ENCODE measurements at regions not wholly inside any gene's neighbourhood (a gene's known extent, or its start where the extent isn't known, plus 50 kb on each side); places are given as distances from the start of the nearest gene placed in this dataset.

- Histone ChIP-seq H3K27me3 (ENCODE audit: control insufficient read depth, insufficient read depth, low read length) (no peaks in the 10 kb centered on the region), H3K4me3 (replicated peaks in 1 of 4; ENCODE audit: control extremely low read depth in 1 of 4, insufficient read depth in 1 of 4, low read depth in 3 of 4, low read length in 4 of 4) (no peak overlapping the region), H3K27ac (ENCODE audit: insufficient read depth, low read length) (no peak overlapping the region), H3K9me3 (ENCODE audit: control insufficient read depth, insufficient read depth, low read depth, low read length) (peaks cover 3% of the 10 kb centered on the region), H3K9ac (ENCODE audit: insufficient read depth, low read length) (no peak overlapping the region), H2AFZ (ENCODE audit: low read length) (no peak overlapping the region), H4K20me1 (ENCODE audit: control insufficient read depth, extremely low read depth, insufficient read depth, low read length) (no peaks in the 10 kb centered on the region), H3K36me3 (ENCODE audit: control insufficient read depth, insufficient read depth, low read length) (no peaks in the 10 kb centered on the region), H3K4me1 (ENCODE audit: control insufficient read depth, extremely low read depth, insufficient read depth, low read length) (no peaks in the 10 kb centered on the region), H3K4me2 (ENCODE audit: extremely low read depth, insufficient read depth, low read length) (no peak overlapping the region), H3K79me2 (ENCODE audit: control insufficient read depth, insufficient read depth, low read length) (no peaks in the 10 kb centered on the region)
- TF ChIP-seq CTCF (conservative IDR thresholded peaks at IDR 0.05 in 1 of 2, IDR thresholded peaks at IDR 0.05 in 1 of 2; ENCODE audit: low read depth in 1 of 2, low read length in 2 of 2), result no peak
- DNase-seq (ENCODE audit: low read depth in 2 of 2), result no peak
These were observed 235.3 kb downstream of the CTTN start for GRCh38 chr11:70633610-70634009.

- Histone ChIP-seq H3K9ac (ENCODE audit: insufficient read depth, low read length) (no peak overlapping the region), H3K4me1 (ENCODE audit: control insufficient read depth, extremely low read depth, insufficient read depth, low read length) (no peaks in the 10 kb centered on the region), H3K4me3 (replicated peaks in 1 of 4; ENCODE audit: control extremely low read depth in 1 of 4, insufficient read depth in 1 of 4, low read depth in 3 of 4, low read length in 4 of 4) (no peak overlapping the region), H3K4me2 (ENCODE audit: extremely low read depth, insufficient read depth, low read length) (no peak overlapping the region), H3K27me3 (ENCODE audit: control insufficient read depth, insufficient read depth, low read length) (no peaks in the 10 kb centered on the region), H2AFZ (ENCODE audit: low read length) (no peak overlapping the region), H3K36me3 (ENCODE audit: control insufficient read depth, insufficient read depth, low read length) (no peaks in the 10 kb centered on the region), H3K79me2 (ENCODE audit: control insufficient read depth, insufficient read depth, low read length) (no peaks in the 10 kb centered on the region), H3K9me3 (ENCODE audit: control insufficient read depth, insufficient read depth, low read depth, low read length) (peaks cover 3% of the 10 kb centered on the region), H4K20me1 (ENCODE audit: control insufficient read depth, extremely low read depth, insufficient read depth, low read length) (no peaks in the 10 kb centered on the region), H3K27ac (ENCODE audit: insufficient read depth, low read length) (no peak overlapping the region)
- DNase-seq (ENCODE audit: low read depth in 2 of 2), result no peak
- TF ChIP-seq EZH2 (IDR thresholded peaks at IDR 0.05; ENCODE audit: low read length, missing control alignments), result no peak
- TF ChIP-seq CTCF (conservative IDR thresholded peaks at IDR 0.05 in 1 of 2, IDR thresholded peaks at IDR 0.05 in 1 of 2; ENCODE audit: low read depth in 1 of 2, low read length in 2 of 2), result no peak
These were observed 238.3 kb downstream of the CTTN start for GRCh38 chr11:70636659-70637058.

- no peak overlapping the region for H2AFZ ChIP-seq (ENCODE audit: low read length)
- no peaks in the 10 kb centered on the region for H3K79me2 ChIP-seq (ENCODE audit: control insufficient read depth, insufficient read depth, low read length)
- no peaks in the 10 kb centered on the region for H3K27me3 ChIP-seq (ENCODE audit: control insufficient read depth, insufficient read depth, low read length)
- no peaks in the 10 kb centered on the region for H4K20me1 ChIP-seq (ENCODE audit: control insufficient read depth, extremely low read depth, insufficient read depth, low read length)
- DNase-seq (ENCODE audit: low read depth in 2 of 2), result no peak
- H3K9me3 ChIP-seq (ENCODE audit: control insufficient read depth, insufficient read depth, low read depth, low read length), result peaks cover 3% of the 10 kb centered on the region
- H3K4me3 ChIP-seq (replicated peaks in 1 of 4; ENCODE audit: control extremely low read depth in 1 of 4, insufficient read depth in 1 of 4, low read depth in 3 of 4, low read length in 4 of 4), result no peak overlapping the region
- H3K36me3 ChIP-seq (ENCODE audit: control insufficient read depth, insufficient read depth, low read length), result no peaks in the 10 kb centered on the region
- H3K4me2 ChIP-seq (ENCODE audit: extremely low read depth, insufficient read depth, low read length), result no peak overlapping the region
- no peak for TF ChIP-seq CTCF (conservative IDR thresholded peaks at IDR 0.05 in 1 of 2, IDR thresholded peaks at IDR 0.05 in 1 of 2; ENCODE audit: low read depth in 1 of 2, low read length in 2 of 2)
- TF ChIP-seq EZH2 (IDR thresholded peaks at IDR 0.05; ENCODE audit: low read length, missing control alignments), result no peak
- no peak overlapping the region for H3K27ac ChIP-seq (ENCODE audit: insufficient read depth, low read length)
- no peaks in the 10 kb centered on the region for H3K4me1 ChIP-seq (ENCODE audit: control insufficient read depth, extremely low read depth, insufficient read depth, low read length)
- H3K9ac ChIP-seq (ENCODE audit: insufficient read depth, low read length), result no peak overlapping the region
These were observed 239.0 kb downstream of the CTTN start for GRCh38 chr11:70637186-70637800.
